ENCODE measurements at regions not wholly inside any gene's neighbourhood (a gene's known extent, or its start where the extent isn't known, plus 50 kb on each side); places are given as distances from the start of the nearest gene placed in this dataset.

- no peak overlapping the region for H3K27ac ChIP-seq
- no peaks in the 10 kb centered on the region for H3K9me3 ChIP-seq
- TF ChIP-seq POLR2AphosphoS5 (IDR thresholded peaks at IDR 0.05) (no peak), CTCF (IDR thresholded peaks at IDR 0.05) (no peak), POLR2A (IDR thresholded peaks at IDR 0.05) (no peak), EP300 (IDR thresholded peaks at IDR 0.05) (no peak)
- WGBS, 5 donors: 92 to 94% (median 93%) methylated on average over 3 of the region's 3 CpGs
- H3K27me3 ChIP-seq: no peaks in the 10 kb centered on the region
- no peaks in the 10 kb centered on the region for H3K4me1 ChIP-seq
- intact Hi-C loops (cut with DNase I; ENCODE audit: low total_unique reads): no loop called here
- H3K4me3 ChIP-seq: no peak overlapping the region
- H3K36me3 ChIP-seq: no peaks in the 10 kb centered on the region
- DNase-seq: no peak
Observed at GRCh38 chr5:89286320-89286719, 403.3 kb upstream of the MEF2C start.

- Histone ChIP-seq H3K27ac (no peak overlapping the region), H3K27me3 (no peaks in the 10 kb centered on the region), H3K9me3 (no peaks in the 10 kb centered on the region), H3K4me1 (no peaks in the 10 kb centered on the region), H3K36me3 (no peaks in the 10 kb centered on the region), H3K4me3 (no peak overlapping the region)
- WGBS, 5 donors: 78 to 96% (median 93%) methylated on average over 3 of the region's 3 CpGs
- DNase-seq: no peak
- intact Hi-C loops (cut with DNase I; ENCODE audit: low total_unique reads): no loop called here
- TF ChIP-seq CTCF (IDR thresholded peaks at IDR 0.05): no peak
- TF ChIP-seq POLR2AphosphoS5 (IDR thresholded peaks at IDR 0.05): no peak
Observed at GRCh38 chr5:89283728-89284493, 400.9 kb upstream of the MEF2C start.

- no peaks in the 10 kb centered on the region for H3K27me3 ChIP-seq
- H3K36me3 ChIP-seq: no peaks in the 10 kb centered on the region
- no peak for DNase-seq
- 85 to 96% (median 90%) methylated on average over 3 of the region's 3 CpGs for WGBS, 5 donors
- TF ChIP-seq CTCF (IDR thresholded peaks at IDR 0.05) (no peak), POLR2AphosphoS5 (IDR thresholded peaks at IDR 0.05) (no peak), POLR2A (IDR thresholded peaks at IDR 0.05) (no peak), EP300 (IDR thresholded peaks at IDR 0.05) (no peak)
- intact Hi-C loops (cut with DNase I; ENCODE audit: low total_unique reads): no loop called here
- no peak overlapping the region for H3K4me3 ChIP-seq
- no peak overlapping the region for H3K27ac ChIP-seq
- no peaks in the 10 kb centered on the region for H3K9me3 ChIP-seq
- H3K4me1 ChIP-seq: no peaks in the 10 kb centered on the region
Observed at GRCh38 chr5:89282554-89283510, 399.8 kb upstream of the MEF2C start.

GRCh38 chr5:89281766-89282553 is 399.0 kb upstream of the MEF2C start:
- Histone ChIP-seq H3K9me3 (no peaks in the 10 kb centered on the region), H3K4me1 (no peaks in the 10 kb centered on the region), H3K36me3 (no peaks in the 10 kb centered on the region), H3K4me3 (no peak overlapping the region), H3K27ac (no peak overlapping the region), H3K27me3 (no peaks in the 10 kb centered on the region)
- TF ChIP-seq EP300 (IDR thresholded peaks at IDR 0.05) (no peak), POLR2AphosphoS5 (IDR thresholded peaks at IDR 0.05) (no peak), CTCF (IDR thresholded peaks at IDR 0.05) (no peak), POLR2A (IDR thresholded peaks at IDR 0.05) (no peak)
- intact Hi-C loops (cut with DNase I; ENCODE audit: low total_unique reads): no loop called here
- WGBS, 5 donors: 67 to 86% (median 79%) methylated on average over 3 of the region's 3 CpGs
- DNase-seq: no peak

Data from stomach (tissue), 8 donors.